CD4-positive, CD25-positive, alpha-beta regulatory T cell (primary cell): ENCODE measurements at regions not wholly inside any gene's neighbourhood (a gene's known extent, or its start where the extent isn't known, plus 50 kb on each side); places are given as distances from the start of the nearest gene placed in this dataset.
"Not testable (repeated sequence)": the region's sequence is repeated elsewhere in the genome, so short reads cannot be mapped to it uniquely, and the experiment has no call there.

Experiments
- ATAC-seq, 2 donors: fragments of 150-1000 bp; cut with Tn5 transposase; one replicate each; pipeline ENCODE4 v1.10.0; 2021; ENCODE audit warnings: low read depth in 2 of 2, moderate number of reproducible peaks in 2 of 2, moderate library complexity in 1 of 2
- DNase-seq, 3 donors: peaks; one replicate each; pipeline versions ENCODE4 v3.0.0 to v3.0.0-alpha.2; 2012 to 2022; ENCODE audit warnings: mixed read lengths in 1 of 3
- H3K27ac ChIP-seq: one replicate; pipeline ENCODE4 v1.7.0; 2013; ENCODE audit warnings: mild to moderate bottlenecking, low read length; ENCODE audit not compliant: insufficient read depth, poor library complexity, severe bottlenecking
- H3K27me3 ChIP-seq: one replicate; pipeline ENCODE4 v1.7.0; 2013; ENCODE audit warnings: low read length; ENCODE audit not compliant: control insufficient read depth, insufficient read depth
- H3K36me3 ChIP-seq: one replicate; pipeline ENCODE4 v1.7.0; 2013; ENCODE audit warnings: mild to moderate bottlenecking, low read length, moderate library complexity; ENCODE audit not compliant: control insufficient read depth, insufficient read depth
- H3K4me1 ChIP-seq: 2 replicates; pipeline ENCODE4 v1.7.0; 2013; ENCODE audit warnings: mild to moderate bottlenecking, low read length; ENCODE audit not compliant: insufficient read depth, control insufficient read depth, poor library complexity, severe bottlenecking
- H3K4me3 ChIP-seq: one replicate; pipeline ENCODE4 v1.7.0; 2013; ENCODE audit warnings: low read depth, mild to moderate bottlenecking, low read length, moderate library complexity
- H3K9me3 ChIP-seq, 2 experiments: 1 replicate in 1 of 2; 2 replicates in 1 of 2; pipeline ENCODE4 v1.7.0; 2013; ENCODE audit warnings: low read length in 2 of 2, mild to moderate bottlenecking in 1 of 2, moderate library complexity in 1 of 2; ENCODE audit not compliant: control insufficient read depth in 2 of 2
- H3K27ac Mint-ChIP-seq, 3 donors: one replicate each; pipeline ENCODE4 v1.8.0; 2020 to 2022; ENCODE audit warnings: mild to moderate bottlenecking in 3 of 3, mixed read lengths in 3 of 3, moderate library complexity in 2 of 3
- H3K27me3 Mint-ChIP-seq: one replicate; pipeline ENCODE4 v1.8.0; 2022; ENCODE audit warnings: mild to moderate bottlenecking, mixed read lengths
- H3K36me3 Mint-ChIP-seq: one replicate; pipeline ENCODE4 v1.8.0; 2020; ENCODE audit warnings: mixed read lengths
- H3K4me1 Mint-ChIP-seq, 4 donors: one replicate each; pipeline ENCODE4 v1.8.0; 2020 to 2022; ENCODE audit warnings: mixed read lengths in 4 of 4, mild to moderate bottlenecking in 1 of 4
- H3K4me3 Mint-ChIP-seq, 4 donors: one replicate each; pipeline ENCODE4 v1.8.0; 2020 to 2022; ENCODE audit warnings: mild to moderate bottlenecking in 4 of 4, mixed read lengths in 4 of 4, moderate library complexity in 3 of 4
- H3K9me3 Mint-ChIP-seq, 7 donors: one replicate each; pipeline ENCODE4 v1.8.0; 2020 to 2022; ENCODE audit warnings: mixed read lengths in 7 of 7, mild to moderate bottlenecking in 3 of 7, moderate library complexity in 2 of 7

DNA sequence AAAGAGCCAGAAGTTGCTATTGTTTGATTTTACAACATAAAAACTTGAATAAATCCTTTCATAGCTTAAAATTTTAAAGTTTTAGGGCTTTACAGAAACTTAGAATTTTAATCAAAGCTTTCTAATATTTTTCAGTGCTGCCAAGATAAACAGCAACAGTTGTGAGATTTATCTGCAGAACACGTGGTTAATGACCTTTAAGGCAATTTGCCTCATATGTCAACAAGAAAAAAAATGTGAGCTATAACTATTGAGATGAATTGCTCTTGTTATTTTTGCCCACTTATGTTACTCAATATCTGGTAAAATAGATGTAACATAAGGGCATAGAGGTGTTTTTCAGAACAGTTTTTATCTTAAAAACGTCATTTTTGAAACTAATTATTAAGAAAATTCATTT is 96.7 kb upstream of the NECTIN3 start:
- H3K9me3 Mint-ChIP-seq, result peaks cover 0 to 5% (median under 1%) of the 10 kb centered on the region in 7 donors
- Histone ChIP-seq H3K27me3 (peaks cover 3% of the 10 kb centered on the region), H3K4me3 (no peak overlapping the region), H3K36me3 (no peaks in the 10 kb centered on the region), H3K9me3 (no peaks in the 10 kb centered on the region), H3K27ac (no peak overlapping the region), H3K4me1 (no peaks in the 10 kb centered on the region)
- H3K27ac Mint-ChIP-seq, result no peak overlapping the region
- no peaks in the 10 kb centered on the region for H3K36me3 Mint-ChIP-seq
- peaks cover 0 to 2% (median 0%) of the 10 kb centered on the region in 4 donors for H3K4me1 Mint-ChIP-seq
- H3K4me3 Mint-ChIP-seq, result no peak overlapping the region
- DNase-seq, result no peak
- H3K27me3 Mint-ChIP-seq, result peaks cover 4% of the 10 kb centered on the region
- ATAC-seq, result no peak

DNA sequence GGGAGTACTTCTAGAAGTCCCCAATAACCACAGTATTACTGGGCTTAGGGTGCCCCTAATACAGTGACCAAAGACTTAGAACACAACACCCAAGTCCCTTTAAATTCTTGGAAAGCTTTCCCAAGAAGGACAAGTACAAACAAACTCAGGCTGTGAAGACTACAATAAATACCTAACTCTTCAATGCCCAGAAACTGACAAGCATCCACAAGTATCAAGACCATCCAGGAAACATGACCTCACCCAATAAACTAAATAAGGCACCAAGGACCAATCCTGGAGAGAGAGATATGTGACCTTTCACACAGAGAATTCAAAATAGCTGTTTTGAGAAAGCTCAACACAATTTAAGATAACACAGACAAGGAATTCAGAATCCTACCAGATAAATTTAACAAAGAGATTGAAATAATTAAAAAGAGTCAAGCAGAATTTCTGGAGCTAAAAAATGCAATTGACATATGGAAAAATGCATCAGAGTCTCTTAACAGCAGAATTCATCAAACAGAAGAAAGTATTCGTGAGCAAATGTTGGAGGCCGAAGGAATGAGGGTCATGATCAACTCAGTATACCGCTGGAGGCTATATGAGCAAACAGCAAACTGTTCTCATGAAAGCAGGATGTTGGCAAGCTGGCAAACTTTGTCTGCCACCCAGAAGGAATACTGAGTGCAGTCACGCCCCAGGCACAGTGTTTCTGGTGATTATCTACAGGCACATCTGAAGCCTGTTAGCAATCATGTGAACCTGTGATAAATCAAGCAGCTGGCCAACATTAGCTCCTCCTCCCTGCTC is 87.0 kb upstream of the NECTIN3 start:
- no peak for ATAC-seq
- H3K36me3 Mint-ChIP-seq, result no peaks in the 10 kb centered on the region
- Histone ChIP-seq H3K27me3 (no peaks in the 10 kb centered on the region), H3K4me3 (no peak overlapping the region), H3K4me1 (no peaks in the 10 kb centered on the region), H3K9me3 (no peaks in the 10 kb centered on the region), H3K27ac (no peak overlapping the region), H3K36me3 (no peaks in the 10 kb centered on the region)
- H3K27ac Mint-ChIP-seq, result no peak overlapping the region
- no peak overlapping the region for H3K4me3 Mint-ChIP-seq
- DNase-seq, result no peak
- H3K4me1 Mint-ChIP-seq, result no peaks in the 10 kb centered on the region
- no peaks in the 10 kb centered on the region for H3K27me3 Mint-ChIP-seq
- peaks cover 0 to 9% (median 3%) of the 10 kb centered on the region in 7 donors for H3K9me3 Mint-ChIP-seq

DNA sequence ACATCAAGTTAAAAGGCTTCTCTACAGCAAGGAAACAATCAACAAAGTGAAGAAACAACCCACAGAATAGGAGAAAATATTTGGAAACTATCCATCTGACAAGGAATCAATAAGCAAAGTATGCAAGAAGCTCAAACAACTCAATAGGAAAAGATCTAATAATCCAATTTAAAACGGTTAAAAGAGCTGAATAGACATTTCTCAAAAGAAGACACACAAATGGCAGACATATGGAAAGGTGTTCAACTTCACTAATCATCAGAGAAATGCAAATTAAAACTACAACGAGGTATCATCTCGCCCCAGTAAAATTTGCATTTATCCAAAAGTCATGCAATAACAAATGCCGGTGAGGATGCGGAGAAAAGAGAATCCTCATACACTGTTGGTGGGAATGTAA is 82.2 kb upstream of the NECTIN3 start:
- ATAC-seq, result no peak

DNA sequence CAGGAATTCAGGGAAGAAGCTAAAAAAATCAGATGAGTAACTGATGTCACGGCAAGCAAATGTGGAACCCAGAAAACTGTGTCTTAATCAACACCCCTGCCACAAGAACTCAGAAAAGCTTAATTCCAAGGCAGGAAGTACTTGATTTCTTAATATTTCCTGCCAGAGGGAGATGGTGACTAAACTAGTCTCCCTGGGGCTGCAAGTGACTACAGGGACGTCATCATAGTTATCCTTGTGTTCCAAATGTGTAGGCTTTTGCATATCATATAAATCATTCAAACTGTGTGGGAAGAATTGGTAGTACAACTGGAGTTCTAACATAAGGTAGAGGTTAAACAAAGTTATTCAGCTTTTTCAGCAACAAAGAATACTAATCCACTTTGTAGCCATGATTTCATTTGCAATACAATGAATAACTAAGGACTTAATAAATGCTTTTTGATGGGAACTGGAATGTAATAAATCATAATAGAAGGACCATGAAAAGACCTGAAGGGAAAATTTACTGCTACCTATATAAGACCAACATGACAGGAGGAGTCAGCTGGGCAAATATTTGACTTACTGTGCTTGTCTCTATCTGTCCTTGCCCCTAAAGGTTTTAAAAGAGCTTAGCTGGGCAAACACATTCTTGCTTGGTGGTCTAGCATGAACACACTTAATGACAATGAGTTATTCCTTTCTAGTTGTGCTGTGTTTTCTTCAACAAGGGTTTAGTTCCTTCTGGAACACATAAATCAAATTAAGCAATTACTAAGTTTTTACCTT is 76.0 kb upstream of the NECTIN3 start:
- H3K36me3 Mint-ChIP-seq, result no peaks in the 10 kb centered on the region

More for the DNA sequence above, 82.2 kb upstream of the NECTIN3 start:
- Histone ChIP-seq H3K27ac (no peak overlapping the region), H3K27me3 (peaks cover 4% of the 10 kb centered on the region), H3K36me3 (no peaks in the 10 kb centered on the region), H3K4me3 (no peak overlapping the region), H3K4me1 (no peaks in the 10 kb centered on the region), H3K9me3 (no peaks in the 10 kb centered on the region)
- H3K27me3 Mint-ChIP-seq, result peaks cover 10% of the 10 kb centered on the region
- no peak overlapping the region for H3K4me3 Mint-ChIP-seq
- H3K27ac Mint-ChIP-seq, result no peak overlapping the region
- H3K36me3 Mint-ChIP-seq, result no peaks in the 10 kb centered on the region
- peaks cover 0 to 9% (median 3%) of the 10 kb centered on the region in 7 donors for H3K9me3 Mint-ChIP-seq
- H3K4me1 Mint-ChIP-seq, result no peaks in the 10 kb centered on the region
- no peak for DNase-seq

GRCh38 chr3:110998766-110999165 is 72.8 kb upstream of the NECTIN3 start:
- H3K36me3 ChIP-seq, H3K4me3 Mint-ChIP-seq, DNase-seq, H3K4me1 Mint-ChIP-seq, H3K9me3 Mint-ChIP-seq, ATAC-seq, H3K4me3 ChIP-seq, H3K27ac Mint-ChIP-seq, H3K27ac ChIP-seq, H3K9me3 ChIP-seq, H3K4me1 ChIP-seq, H3K36me3 Mint-ChIP-seq, H3K27me3 ChIP-seq: not testable (repeated sequence)
- peaks cover 11% of the 10 kb centered on the region for H3K27me3 Mint-ChIP-seq

More for the DNA sequence above, 76.0 kb upstream of the NECTIN3 start:
- Histone ChIP-seq H3K4me3 (no peak overlapping the region), H3K9me3 (no peaks in the 10 kb centered on the region), H3K27ac (no peak overlapping the region), H3K4me1 (no peaks in the 10 kb centered on the region), H3K27me3 (peaks cover 7% of the 10 kb centered on the region), H3K36me3 (no peaks in the 10 kb centered on the region)
- H3K27ac Mint-ChIP-seq, result no peak overlapping the region
- H3K4me3 Mint-ChIP-seq, result no peak overlapping the region
- no peaks in the 10 kb centered on the region for H3K4me1 Mint-ChIP-seq
- no peak for ATAC-seq
- no peak for DNase-seq
- H3K27me3 Mint-ChIP-seq, result peaks cover 5% of the 10 kb centered on the region
- peaks cover 0 to 3% (median 0%) of the 10 kb centered on the region in 7 donors for H3K9me3 Mint-ChIP-seq

DNA sequence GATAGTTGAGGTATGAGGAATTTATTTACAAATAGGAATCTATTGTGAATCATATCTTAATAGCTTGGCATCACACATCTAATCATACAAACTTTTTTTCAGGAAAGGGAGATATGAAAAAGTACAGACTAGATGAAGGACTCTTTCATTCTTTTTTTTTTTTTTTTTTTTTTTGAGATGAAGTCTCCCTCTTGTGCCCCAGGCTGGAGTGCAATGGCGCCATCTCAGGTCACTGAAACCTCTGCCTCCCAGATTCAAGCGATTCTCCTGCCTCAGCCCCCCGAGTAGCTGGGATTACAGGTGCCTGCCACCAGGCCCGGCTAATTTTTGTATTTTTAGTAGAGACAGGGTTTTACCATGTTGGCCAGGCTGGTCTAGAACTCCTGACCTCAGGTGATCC is 65.1 kb upstream of the NECTIN3 start:
- H3K4me1 ChIP-seq, H3K27me3 Mint-ChIP-seq, H3K9me3 Mint-ChIP-seq, H3K27ac ChIP-seq, DNase-seq, H3K27ac Mint-ChIP-seq, ATAC-seq, H3K36me3 Mint-ChIP-seq, H3K4me1 Mint-ChIP-seq, H3K4me3 ChIP-seq, H3K9me3 ChIP-seq, H3K36me3 ChIP-seq, H3K27me3 ChIP-seq, H3K4me3 Mint-ChIP-seq: not testable (repeated sequence)

DNA sequence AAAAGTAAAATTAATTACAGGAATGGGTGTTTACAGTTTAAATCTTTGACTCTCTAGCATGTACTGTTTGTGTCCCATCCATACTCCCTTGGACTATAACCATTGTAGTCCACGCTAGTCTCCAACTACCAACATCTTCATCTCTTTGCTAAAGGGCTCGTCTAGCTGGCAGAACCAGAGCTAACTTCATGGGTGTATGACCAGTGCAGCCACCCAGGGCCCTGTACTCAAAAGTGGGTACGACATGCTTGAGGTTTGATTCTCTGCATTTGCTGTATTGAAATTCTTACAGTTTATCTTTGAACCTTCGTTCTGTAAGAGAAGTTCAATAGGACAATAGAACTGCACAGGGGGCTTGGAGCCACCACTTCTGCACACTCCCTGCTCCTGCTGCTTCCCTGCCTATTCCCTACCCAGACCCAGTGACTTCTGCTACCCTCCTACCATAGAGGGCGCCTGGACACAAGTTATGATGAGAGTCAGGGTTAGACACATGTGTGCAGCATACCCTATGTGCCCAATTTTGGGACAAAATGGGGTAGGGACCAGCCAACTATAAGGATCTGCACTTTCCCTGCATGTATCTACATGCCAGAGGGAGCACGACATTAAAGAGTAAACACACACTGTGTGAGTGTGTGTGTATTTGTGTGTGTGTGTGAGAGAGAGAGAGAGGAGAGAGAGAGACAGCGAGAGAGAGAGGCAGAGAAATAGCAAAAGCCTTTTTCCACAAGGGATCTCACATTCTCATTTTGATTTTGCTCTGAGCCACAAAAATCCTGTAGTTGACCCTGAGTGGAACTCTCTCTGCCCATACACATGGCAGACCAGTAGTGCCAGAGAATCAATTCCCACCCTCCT is 59.0 kb upstream of the NECTIN3 start:
- no peak for ATAC-seq
- Histone ChIP-seq H3K9me3 (no peaks in the 10 kb centered on the region), H3K27ac (no peak overlapping the region), H3K4me1 (no peaks in the 10 kb centered on the region), H3K4me3 (no peak overlapping the region), H3K27me3 (no peaks in the 10 kb centered on the region), H3K36me3 (no peaks in the 10 kb centered on the region)
- Mint-ChIP-seq H3K27ac (no peak overlapping the region), H3K36me3 (no peaks in the 10 kb centered on the region), H3K27me3 (peaks cover 5% of the 10 kb centered on the region), H3K9me3 (peaks cover 0 to 2% (median 0%) of the 10 kb centered on the region in 7 donors), H3K4me1 (no peaks in the 10 kb centered on the region), H3K4me3 (no peak overlapping the region)
- no peak for DNase-seq
